ENCODE measurements at regions not wholly inside any gene's neighbourhood (a gene's known extent, or its start where the extent isn't known, plus 50 kb on each side); places are given as distances from the start of the nearest gene placed in this dataset.

GRCh38 chr1:56377431-56377830 lies 201.9 kb downstream of the PLPP3 start:
- H3K4me1 ChIP-seq (ENCODE audit: control insufficient read depth, insufficient read depth, low read length), result peaks cover 27% of the 10 kb centered on the region
- H3K36me3 ChIP-seq (ENCODE audit: control insufficient read depth, insufficient read depth, low read length), result no peaks in the 10 kb centered on the region
- 58 to 64% methylated on average over 2 of the region's 2 CpGs for WGBS, 2 experiments
- H3K27ac ChIP-seq (ENCODE audit: insufficient read depth, low read depth, low read length, poor library complexity, severe bottlenecking), result no peak overlapping the region
- H3K4me3 ChIP-seq (ENCODE audit: insufficient read depth, low read depth, low read length), result no peak overlapping the region
- no peaks in the 10 kb centered on the region for H3K27me3 ChIP-seq (ENCODE audit: control insufficient read depth, insufficient read depth, low read length, poor library complexity, severe bottlenecking)
- no peaks in the 10 kb centered on the region for H3K9me3 ChIP-seq (ENCODE audit: control insufficient read depth, low read length)

- Histone ChIP-seq H3K9me3 (ENCODE audit: control insufficient read depth, low read length) (no peaks in the 10 kb centered on the region), H3K27me3 (ENCODE audit: control insufficient read depth, insufficient read depth, low read length, poor library complexity, severe bottlenecking) (no peaks in the 10 kb centered on the region), H3K36me3 (ENCODE audit: control insufficient read depth, insufficient read depth, low read length) (no peaks in the 10 kb centered on the region), H3K27ac (ENCODE audit: insufficient read depth, low read depth, low read length, poor library complexity, severe bottlenecking) (no peak overlapping the region), H3K4me1 (ENCODE audit: control insufficient read depth, insufficient read depth, low read length) (peaks cover 27% of the 10 kb centered on the region), H3K4me3 (ENCODE audit: insufficient read depth, low read depth, low read length) (no peak overlapping the region)
- WGBS, 2 experiments, result 24 to 29% methylated on average over 7 of the region's 7 CpGs
These were observed 203.0 kb downstream of the PLPP3 start for GRCh38 chr1:56376188-56376984.

- no peaks in the 10 kb centered on the region for H3K9me3 ChIP-seq (ENCODE audit: control insufficient read depth, low read length)
- no peak overlapping the region for H3K27ac ChIP-seq (ENCODE audit: insufficient read depth, low read depth, low read length, poor library complexity, severe bottlenecking)
- 13 to 14% methylated on average over 4 to 5 of the region's 5 CpGs for WGBS, 2 experiments
- no peaks in the 10 kb centered on the region for H3K36me3 ChIP-seq (ENCODE audit: control insufficient read depth, insufficient read depth, low read length)
- H3K4me3 ChIP-seq (ENCODE audit: insufficient read depth, low read depth, low read length), result no peak overlapping the region
- no peaks in the 10 kb centered on the region for H3K27me3 ChIP-seq (ENCODE audit: control insufficient read depth, insufficient read depth, low read length, poor library complexity, severe bottlenecking)
- H3K4me1 ChIP-seq (ENCODE audit: control insufficient read depth, insufficient read depth, low read length), result peaks cover 31% of the 10 kb centered on the region
These were observed 204.0 kb downstream of the PLPP3 start for GRCh38 chr1:56375326-56375804.

GRCh38 chr1:56374026-56374974 lies 205.1 kb downstream of the PLPP3 start:
- no peaks in the 10 kb centered on the region for H3K36me3 ChIP-seq (ENCODE audit: control insufficient read depth, insufficient read depth, low read length)
- H3K4me3 ChIP-seq (ENCODE audit: insufficient read depth, low read depth, low read length), result no peak overlapping the region
- H3K27ac ChIP-seq (ENCODE audit: insufficient read depth, low read depth, low read length, poor library complexity, severe bottlenecking), result no peak overlapping the region
- WGBS, 2 experiments, result 92 to 94% methylated on average over 14 of the region's 14 CpGs
- no peaks in the 10 kb centered on the region for H3K27me3 ChIP-seq (ENCODE audit: control insufficient read depth, insufficient read depth, low read length, poor library complexity, severe bottlenecking)
- H3K4me1 ChIP-seq (ENCODE audit: control insufficient read depth, insufficient read depth, low read length), result peaks cover 31% of the 10 kb centered on the region
- no peaks in the 10 kb centered on the region for H3K9me3 ChIP-seq (ENCODE audit: control insufficient read depth, low read length)

- no peak overlapping the region for H3K27ac ChIP-seq (ENCODE audit: insufficient read depth, low read depth, low read length, poor library complexity, severe bottlenecking)
- no peaks in the 10 kb centered on the region for H3K27me3 ChIP-seq (ENCODE audit: control insufficient read depth, insufficient read depth, low read length, poor library complexity, severe bottlenecking)
- 27 to 53% methylated on average over 3 to 4 of the region's 6 CpGs for WGBS, 2 experiments
- no peak overlapping the region for H3K4me3 ChIP-seq (ENCODE audit: insufficient read depth, low read depth, low read length)
- no peaks in the 10 kb centered on the region for H3K9me3 ChIP-seq (ENCODE audit: control insufficient read depth, low read length)
- peaks cover 14% of the 10 kb centered on the region for H3K4me1 ChIP-seq (ENCODE audit: control insufficient read depth, insufficient read depth, low read length)
- no peaks in the 10 kb centered on the region for H3K36me3 ChIP-seq (ENCODE audit: control insufficient read depth, insufficient read depth, low read length)
These were observed 208.8 kb downstream of the PLPP3 start for GRCh38 chr1:56370513-56370912.

GRCh38 chr1:56363007-56363770 lies 216.2 kb downstream of the PLPP3 start:
- no peak overlapping the region for H3K27ac ChIP-seq (ENCODE audit: insufficient read depth, low read depth, low read length, poor library complexity, severe bottlenecking)
- H3K4me1 ChIP-seq (ENCODE audit: control insufficient read depth, insufficient read depth, low read length), result no peaks in the 10 kb centered on the region
- no peaks in the 10 kb centered on the region for H3K9me3 ChIP-seq (ENCODE audit: control insufficient read depth, low read length)
- WGBS, 2 experiments, result 94 to 95% methylated on average over 6 of the region's 7 CpGs
- H3K36me3 ChIP-seq (ENCODE audit: control insufficient read depth, insufficient read depth, low read length), result no peaks in the 10 kb centered on the region
- no peak overlapping the region for H3K4me3 ChIP-seq (ENCODE audit: insufficient read depth, low read depth, low read length)
- H3K27me3 ChIP-seq (ENCODE audit: control insufficient read depth, insufficient read depth, low read length, poor library complexity, severe bottlenecking), result no peaks in the 10 kb centered on the region

- 92 to 97% methylated on average over 3 of the region's 3 CpGs for WGBS, 2 experiments
- H3K9me3 ChIP-seq (ENCODE audit: control insufficient read depth, low read length), result no peaks in the 10 kb centered on the region
These were observed 219.3 kb downstream of the PLPP3 start for GRCh38 chr1:56360021-56360420.

GRCh38 chr1:56359056-56359455 lies 220.3 kb downstream of the PLPP3 start:
- WGBS, 2 experiments, result 94% methylated on average over 2 of the region's 2 CpGs
- Histone ChIP-seq H3K27ac (ENCODE audit: insufficient read depth, low read depth, low read length, poor library complexity, severe bottlenecking) (no peak overlapping the region), H3K4me3 (ENCODE audit: insufficient read depth, low read depth, low read length) (no peak overlapping the region), H3K27me3 (ENCODE audit: control insufficient read depth, insufficient read depth, low read length, poor library complexity, severe bottlenecking) (no peaks in the 10 kb centered on the region), H3K9me3 (ENCODE audit: control insufficient read depth, low read length) (no peaks in the 10 kb centered on the region), H3K4me1 (ENCODE audit: control insufficient read depth, insufficient read depth, low read length) (no peaks in the 10 kb centered on the region), H3K36me3 (ENCODE audit: control insufficient read depth, insufficient read depth, low read length) (no peaks in the 10 kb centered on the region)

More at GRCh38 chr1:56360021-56360420, 219.3 kb downstream of the PLPP3 start:
- H3K4me1 ChIP-seq (ENCODE audit: control insufficient read depth, insufficient read depth, low read length), result no peaks in the 10 kb centered on the region
- no peak overlapping the region for H3K4me3 ChIP-seq (ENCODE audit: insufficient read depth, low read depth, low read length)
- H3K27ac ChIP-seq (ENCODE audit: insufficient read depth, low read depth, low read length, poor library complexity, severe bottlenecking), result no peak overlapping the region
- H3K36me3 ChIP-seq (ENCODE audit: control insufficient read depth, insufficient read depth, low read length), result no peaks in the 10 kb centered on the region
- no peaks in the 10 kb centered on the region for H3K27me3 ChIP-seq (ENCODE audit: control insufficient read depth, insufficient read depth, low read length, poor library complexity, severe bottlenecking)

- Histone ChIP-seq H3K9me3 (ENCODE audit: control insufficient read depth, low read length) (no peaks in the 10 kb centered on the region), H3K4me1 (ENCODE audit: control insufficient read depth, insufficient read depth, low read length) (no peaks in the 10 kb centered on the region), H3K27me3 (ENCODE audit: control insufficient read depth, insufficient read depth, low read length, poor library complexity, severe bottlenecking) (no peaks in the 10 kb centered on the region), H3K36me3 (ENCODE audit: control insufficient read depth, insufficient read depth, low read length) (no peaks in the 10 kb centered on the region), H3K4me3 (ENCODE audit: insufficient read depth, low read depth, low read length) (no peak overlapping the region), H3K27ac (ENCODE audit: insufficient read depth, low read depth, low read length, poor library complexity, severe bottlenecking) (no peak overlapping the region)
- WGBS, 2 experiments, result 87 to 100% methylated on average over 2 of the region's 3 CpGs
These were observed 221.3 kb downstream of the PLPP3 start for GRCh38 chr1:56357927-56358690.

Measured in ectodermal cell (in vitro differentiated cells).